Embryonic facial prominence (tissue), 1 donor: ENCODE measurements at regions not wholly inside any gene's neighbourhood (a gene's known extent, or its start where the extent isn't known, plus 50 kb on each side); places are given as distances from the start of the nearest gene placed in this dataset.
"Not testable (repeated sequence)": the region's sequence is repeated elsewhere in the genome, so short reads cannot be mapped to it uniquely, and the experiment has no call there.

Experiments
- DNase-seq: peaks from one replicate; pipeline ENCODE4 v3.0.0-alpha.2; 2016; ENCODE audit errors: extremely low spot score

DNA sequence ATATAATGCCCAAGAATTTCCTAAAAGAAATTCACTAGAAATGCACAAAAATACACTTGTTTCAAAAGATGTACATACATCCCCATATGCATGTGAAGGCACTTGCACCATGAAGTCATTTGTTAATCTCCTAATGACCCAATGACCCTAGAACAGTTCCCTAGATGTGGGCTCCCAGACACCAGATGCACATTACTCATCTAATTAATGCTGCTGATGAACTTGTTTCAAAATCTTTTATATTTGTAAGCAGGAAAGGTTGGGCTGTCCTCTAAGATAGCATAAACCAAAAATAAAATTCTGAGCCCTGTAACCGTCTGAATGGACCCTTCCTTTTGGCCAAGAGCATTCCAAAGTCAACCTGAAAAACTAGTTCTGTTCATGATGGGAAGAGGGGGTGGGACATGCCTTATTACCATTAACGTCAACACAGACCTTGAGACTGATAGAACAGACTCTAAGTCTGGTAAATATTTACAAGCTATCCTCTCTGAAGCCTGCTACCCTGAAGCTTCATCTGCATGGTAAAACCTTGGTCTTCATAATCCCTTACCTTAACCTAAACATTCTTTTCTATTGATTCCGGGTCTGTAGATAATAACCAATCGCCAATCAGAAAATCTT is 91.0 kb upstream of the DAPK1 start:
- DNase-seq: no peak

DNA sequence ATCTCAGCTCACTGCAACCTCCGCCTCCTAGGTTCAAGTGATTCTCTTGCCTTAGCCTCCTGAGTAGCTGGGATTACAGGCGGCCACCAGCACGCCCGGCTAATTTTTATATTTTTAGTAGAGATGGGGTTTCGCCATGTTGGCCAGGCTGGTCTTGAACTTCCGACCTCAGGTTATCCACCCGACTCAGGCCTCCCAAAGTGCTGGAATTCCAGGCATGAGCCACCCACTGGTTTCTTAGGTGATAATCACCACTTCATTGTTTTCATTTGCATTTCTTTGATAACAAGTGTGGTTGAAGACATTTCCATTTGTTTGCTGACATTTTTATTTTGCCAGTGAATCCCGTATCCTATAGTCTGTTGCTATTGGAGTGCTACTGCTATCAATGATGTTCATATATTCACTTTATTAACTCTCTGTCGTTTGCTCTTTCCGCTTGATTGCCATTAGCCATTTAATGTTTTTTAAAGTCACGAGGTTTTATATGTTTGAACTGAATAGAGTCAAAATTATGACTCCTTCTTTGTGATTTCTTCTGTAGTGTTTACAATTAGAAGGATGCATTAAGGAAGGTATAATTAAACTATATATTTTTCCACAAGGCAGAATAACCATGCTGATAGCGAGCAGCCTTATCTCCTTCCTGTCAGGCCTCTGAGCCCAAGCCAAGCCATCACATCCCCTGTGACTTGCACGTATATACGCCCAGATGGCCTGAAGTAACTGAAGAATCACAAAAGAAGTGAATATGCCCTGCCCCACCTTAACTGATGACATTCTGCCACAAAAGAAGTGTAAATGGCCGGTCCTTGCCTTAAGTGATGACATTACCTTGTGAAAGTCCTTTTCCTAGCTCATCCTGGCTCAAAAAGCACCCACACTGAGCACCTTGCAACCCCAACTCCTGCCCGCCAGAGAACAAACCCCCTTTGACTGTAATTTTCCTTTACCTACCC is 87.3 kb upstream of the DAPK1 start:
- DNase-seq: not testable (repeated sequence)

DNA sequence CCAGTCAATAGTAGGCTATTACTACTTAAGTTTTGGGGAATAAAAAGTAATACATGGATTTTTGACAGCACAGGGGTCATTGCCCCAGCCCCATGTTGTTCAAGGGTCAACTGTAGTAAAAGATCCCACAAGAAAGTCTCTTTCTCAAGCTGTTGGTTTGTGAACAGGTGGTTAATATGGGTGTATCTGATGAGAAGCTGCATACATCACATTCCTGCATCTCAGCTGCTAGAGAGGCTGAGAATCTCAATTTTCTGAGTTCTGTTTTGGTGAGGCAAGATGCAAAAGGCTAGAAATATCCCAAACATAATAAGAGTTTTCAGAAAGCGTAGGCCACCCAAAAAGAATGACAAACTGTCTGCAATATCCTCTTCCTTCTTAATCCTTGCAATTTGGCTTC is 76.8 kb upstream of the DAPK1 start:
- DNase-seq: no peak

DNA sequence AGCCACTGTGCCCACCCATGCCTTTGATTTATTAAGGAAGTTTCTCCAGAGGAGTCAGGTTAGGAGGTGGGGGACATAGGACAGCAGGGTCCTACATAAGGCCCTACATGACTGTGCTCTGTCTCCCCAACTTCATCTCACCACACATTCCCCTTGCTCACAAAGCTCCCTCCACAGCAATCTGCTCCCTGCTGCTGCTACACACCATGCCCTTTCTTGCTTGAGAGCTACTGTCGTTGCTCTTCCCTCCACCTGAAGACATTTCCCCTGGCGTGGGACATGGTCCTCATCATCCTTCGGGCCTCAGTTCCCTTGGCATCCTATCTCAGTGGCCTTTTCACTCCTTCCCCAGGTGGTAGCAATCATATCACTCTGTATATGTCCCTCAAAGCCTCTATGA is 75.9 kb upstream of the DAPK1 start:
- DNase-seq: no peak

DNA sequence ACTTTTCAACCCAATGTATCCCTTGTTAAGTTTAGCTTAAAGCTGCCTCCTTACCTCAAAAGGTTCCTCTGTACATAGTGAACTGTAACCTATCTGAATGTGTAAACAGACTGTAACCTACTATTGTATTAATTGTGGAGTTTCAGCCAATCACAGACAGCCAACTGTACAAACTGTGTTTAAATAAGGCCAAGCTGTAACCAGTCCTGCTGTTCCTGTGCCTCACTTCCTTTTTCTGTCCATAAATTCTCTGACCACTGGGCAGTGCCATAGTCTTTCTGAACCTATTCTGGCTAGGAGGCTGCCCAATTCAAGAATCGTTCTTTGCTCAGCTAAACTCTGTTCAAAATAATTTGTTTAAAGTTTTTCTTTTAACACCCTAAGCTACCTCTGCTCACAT is 74.7 kb upstream of the DAPK1 start:
- no peak for DNase-seq

DNA sequence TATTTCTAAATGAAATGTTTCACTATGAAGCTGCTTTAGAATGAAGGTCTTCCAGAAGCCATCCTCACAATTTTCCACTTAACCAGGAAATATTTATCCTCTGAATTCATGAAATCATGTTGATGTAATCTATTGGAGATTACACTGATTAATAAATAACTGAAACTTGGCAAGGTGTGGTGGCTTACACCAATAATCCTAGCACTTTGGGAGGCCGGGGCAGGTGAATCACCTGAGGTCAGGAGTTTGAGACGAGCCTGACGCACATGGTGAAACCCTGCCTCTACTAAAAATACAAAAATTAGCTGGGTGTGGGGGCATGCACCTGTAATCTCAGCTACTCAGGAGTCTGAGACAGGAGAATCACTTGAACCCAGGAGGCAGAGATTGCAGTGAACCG is 73.8 kb upstream of the DAPK1 start:
- DNase-seq: not testable (repeated sequence)

DNA sequence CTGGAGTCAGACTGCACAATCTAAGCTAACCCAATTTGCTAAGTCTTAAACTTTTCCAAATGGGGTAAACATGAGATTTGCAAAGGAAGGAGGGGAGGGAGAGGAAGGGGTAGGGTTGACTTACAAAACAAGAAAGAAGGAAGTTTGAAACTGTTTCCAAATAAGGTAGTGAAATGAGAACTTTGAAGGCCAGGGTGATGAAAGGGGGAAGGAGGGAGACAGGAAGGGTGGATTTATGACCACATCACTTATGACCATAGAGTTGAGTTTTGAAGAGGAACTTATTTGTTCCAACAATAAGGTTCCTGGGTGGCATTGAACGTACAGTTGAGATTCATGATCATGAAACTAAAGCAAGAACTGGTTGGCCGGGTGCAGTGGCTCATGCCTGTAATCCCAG is 72.5 kb upstream of the DAPK1 start:
- no peak for DNase-seq

DNA sequence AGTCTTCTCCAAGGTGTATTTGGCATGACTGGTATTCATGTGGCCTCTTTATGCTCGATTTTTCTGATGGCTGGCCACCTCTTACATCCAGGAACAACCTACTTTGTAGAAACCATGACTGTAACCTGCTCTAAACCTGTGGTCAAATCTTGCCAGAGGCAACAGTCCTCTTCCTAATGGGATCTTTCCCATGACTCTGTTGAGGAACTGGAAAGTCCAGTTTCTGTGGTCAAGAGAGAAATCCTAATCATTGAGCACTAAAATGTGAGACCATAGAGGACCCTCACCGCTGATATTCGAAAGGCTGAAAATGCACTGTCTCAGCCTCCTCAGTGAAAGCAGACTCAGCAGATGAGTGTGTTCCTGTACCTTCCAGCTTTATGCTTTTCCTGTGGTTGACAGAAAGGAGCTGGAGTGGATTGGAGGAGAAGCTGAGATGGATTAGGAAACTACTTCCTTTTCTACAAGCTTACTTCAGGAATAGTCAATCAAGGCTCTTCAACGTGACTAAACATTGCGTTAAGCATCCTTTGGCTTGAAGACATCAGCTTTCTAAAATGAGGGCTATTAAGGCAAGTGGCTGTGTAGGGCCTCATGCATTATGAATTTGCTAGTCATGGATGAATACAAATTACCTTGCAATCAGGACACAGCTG is 69.7 kb upstream of the DAPK1 start:
- DNase-seq: no peak

DNA sequence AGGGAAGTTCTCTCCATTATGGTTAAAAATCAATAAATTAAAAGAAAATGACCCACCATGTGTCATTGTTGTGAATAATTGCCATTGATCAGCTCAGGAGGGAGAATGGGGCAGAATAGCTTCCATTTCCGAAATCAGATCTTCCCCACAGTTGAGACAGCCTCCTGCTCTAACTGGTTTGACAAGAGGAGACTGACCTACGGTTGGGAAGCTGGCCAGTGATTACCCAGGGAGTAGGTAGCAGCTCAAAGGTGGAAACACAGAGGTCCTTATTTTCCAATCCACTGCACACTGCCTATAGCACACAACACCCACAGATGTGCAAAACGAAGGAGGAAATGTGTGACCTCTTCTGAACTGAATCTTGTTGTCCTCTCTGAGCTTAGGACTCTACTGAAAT is 69.0 kb upstream of the DAPK1 start:
- DNase-seq: no peak

DNA sequence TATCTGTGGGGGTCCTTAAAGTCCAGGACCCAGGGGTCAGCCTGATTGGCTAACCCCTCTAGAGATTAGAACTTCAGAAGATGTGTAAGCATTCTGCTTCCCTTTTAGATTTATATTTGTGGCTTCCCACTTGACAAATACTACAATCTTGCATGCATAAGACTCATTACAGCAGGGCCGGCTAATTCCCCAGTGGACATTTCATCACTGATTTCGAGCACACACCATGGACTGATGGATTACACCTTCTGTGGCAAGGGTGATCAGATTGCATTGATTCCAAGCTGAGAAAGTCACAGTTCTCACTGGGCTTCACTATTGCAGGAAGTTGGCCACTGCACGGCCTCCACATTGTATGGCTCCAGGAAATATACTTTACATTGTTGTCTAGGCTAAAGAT is 65.8 kb upstream of the DAPK1 start:
- DNase-seq: no peak

DNA sequence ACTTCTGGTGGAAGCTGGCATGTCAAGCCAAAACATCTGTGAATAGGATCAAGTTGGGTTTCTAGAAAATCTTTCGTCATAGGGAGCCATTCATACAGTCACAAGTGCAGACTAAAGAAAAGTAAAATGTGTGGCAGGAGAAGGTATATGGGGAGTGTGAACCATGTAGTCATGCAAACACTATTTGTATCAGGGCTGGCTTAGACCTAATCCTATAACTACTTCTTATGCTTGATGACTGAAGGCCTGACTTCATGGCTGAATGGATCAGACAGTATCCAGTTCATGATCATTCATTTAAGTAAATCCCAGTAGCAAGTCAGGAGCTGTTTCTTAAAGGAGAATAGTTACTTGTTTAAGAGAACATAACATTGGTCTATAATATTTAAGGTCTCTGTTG is 63.8 kb upstream of the DAPK1 start:
- no peak for DNase-seq

DNA sequence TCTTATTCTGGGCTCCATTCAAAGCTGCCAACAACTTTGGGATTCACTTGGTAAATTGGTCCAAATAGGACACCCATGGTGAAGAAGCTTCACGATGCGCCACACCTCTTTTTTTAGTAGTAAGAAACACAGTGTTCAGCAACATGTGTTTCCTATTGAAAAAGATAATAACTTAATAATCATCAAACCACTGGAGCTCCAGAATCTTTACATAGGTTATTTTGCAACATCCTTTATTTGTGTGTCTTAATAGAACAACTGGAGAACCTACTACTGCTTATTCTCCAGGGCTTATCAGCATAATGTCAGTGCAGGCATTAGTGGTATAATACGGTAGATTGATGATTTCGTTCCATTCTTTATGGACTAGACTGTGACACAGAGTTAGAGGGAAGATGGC is 63.3 kb upstream of the DAPK1 start:
- no peak for DNase-seq

DNA sequence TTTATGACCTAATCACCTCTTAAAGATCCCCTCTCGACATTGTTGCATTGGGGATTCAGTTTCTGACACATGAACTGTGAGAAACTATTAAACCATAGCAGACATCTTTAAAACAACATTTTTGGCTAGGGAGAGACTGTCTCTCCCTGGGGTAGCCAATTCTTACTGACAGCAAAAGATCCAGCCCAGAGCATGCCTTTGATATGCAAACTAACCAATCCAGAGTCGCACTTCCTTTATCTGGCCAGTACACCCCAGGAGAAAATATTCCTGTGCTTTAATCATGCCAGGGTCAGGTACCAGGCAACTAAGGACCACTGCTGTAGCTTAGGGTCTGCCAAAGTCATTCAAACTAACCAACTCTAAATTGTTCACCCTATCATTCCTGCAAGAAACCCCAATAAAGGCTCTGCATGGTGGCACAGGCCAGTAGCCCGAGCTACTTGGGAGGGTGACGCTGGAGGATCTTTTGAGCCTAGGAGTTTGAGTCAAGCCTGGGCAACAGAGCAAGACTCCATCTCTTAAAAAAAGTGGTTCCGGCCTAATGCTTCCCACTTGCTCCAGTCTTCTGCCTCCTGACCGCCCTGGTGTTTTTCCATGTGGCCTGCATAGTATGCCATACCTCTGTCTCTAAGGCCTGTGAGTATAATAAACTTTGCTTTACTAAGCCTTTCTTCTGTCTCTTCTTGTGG is 62.3 kb upstream of the DAPK1 start:
- no peak for DNase-seq

DNA sequence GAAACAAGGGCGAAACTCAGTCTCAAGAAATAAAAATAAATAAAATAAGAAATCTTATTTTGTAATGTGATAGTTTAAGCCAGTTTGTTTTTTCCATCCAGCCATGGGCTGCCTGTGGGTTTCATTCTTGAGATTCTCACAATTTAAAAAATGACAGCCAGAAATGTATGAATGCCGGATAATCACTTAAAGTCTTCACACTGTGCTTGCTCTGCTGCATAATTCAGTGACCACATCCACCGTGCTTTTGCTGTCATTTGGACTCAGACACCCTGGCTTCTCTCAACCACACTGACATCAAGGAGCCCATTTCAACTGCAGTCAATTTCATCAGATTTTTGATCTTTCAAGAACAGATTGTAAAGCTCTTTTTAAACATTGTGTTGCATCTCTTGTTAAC is 61.0 kb upstream of the DAPK1 start:
- DNase-seq: no peak

DNA sequence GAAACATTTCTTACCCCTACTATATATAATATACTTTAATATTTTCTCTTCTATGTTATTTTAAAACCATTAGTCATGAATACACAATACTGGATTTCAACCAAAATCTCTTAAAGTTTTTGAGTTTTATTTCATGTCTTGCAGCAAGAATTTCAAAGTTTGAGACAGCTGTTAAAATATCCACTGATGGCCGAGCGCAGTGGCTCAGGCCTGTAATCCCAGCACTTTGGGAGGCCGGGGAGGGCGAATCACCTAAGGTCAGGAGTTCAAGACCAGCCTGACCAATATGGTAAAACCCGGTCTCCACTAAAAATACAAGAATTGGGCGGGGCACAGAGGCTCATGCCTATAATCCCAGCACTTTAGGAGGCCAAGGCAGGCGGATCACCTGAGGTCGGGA is 59.7 kb upstream of the DAPK1 start:
- DNase-seq: no peak

DNA sequence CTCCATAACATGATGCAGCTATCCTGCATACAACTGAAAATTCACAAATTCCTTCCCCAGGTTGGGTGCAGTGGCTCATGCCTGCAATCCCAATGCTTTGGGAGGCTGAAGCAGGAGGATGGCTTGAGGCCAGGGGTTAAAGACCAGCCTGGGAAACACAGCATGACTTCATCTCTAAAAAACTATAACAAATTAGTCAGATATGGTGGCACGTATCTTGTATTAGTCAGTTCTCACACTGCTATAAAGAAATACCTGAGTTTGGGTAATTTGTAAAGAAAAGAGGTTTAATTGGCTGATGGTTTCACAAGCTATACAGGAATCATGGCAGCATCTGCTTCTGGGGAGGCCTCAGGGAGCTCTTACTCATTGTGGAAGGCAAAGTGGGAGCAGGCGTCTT is 56.4 kb upstream of the DAPK1 start:
- no peak for DNase-seq

DNA sequence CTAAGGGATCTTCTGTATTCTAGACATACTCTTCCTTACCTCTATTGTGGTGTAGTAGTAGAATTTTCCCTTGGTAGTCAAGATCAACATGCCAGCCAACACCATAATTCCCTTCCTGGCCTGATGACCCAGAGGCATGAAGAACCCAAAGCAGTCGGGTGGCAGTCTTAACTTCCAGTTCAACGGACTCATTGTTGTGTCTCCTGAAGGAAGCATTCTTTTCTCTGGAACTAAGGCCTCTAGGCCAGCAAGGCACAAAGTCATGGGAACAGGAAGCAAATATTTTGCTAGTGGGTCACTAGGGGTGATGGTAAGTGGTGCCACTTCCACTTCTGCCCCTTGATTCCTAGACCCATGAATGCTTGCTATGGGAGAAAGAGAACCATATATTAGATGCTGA is 55.2 kb upstream of the DAPK1 start:
- no peak for DNase-seq

DNA sequence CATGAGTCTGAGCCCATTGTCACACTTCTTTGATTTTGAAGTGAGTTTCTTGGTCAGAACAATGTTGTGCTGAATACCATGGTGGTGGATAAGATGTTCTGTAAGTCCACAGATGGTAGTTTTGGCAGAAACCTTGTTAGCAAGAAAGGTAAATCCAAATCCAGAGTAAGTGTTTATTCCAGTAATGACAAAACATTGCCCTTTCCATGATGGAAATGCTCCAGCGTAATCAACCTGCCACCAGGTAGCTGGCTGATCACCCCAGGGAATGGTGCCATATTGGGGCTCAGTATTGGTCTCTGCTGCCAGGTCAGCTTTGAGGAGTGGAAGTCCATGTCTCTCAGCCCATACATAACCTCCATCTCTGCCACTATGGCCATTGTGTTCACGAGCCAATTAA is 54.7 kb upstream of the DAPK1 start:
- no peak for DNase-seq

DNA sequence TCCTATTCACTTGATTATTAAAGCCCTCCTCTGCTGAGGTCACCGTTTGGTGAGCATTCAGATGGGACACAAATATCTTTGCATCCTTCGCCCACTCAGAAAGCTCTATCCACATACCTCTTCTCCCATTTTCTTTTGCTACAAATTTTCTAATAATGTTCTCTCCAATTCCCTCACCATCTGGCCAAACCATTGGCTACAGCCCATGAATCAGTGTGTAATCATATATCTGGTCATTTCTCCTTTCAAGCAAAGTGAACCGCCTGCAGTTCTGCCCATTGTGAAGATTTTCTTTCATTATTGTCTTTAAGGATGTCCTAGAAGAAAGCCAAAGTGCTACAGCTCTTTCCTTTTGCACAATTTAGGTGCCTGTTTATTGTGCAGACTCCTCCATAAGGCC is 54.2 kb upstream of the DAPK1 start:
- DNase-seq: no peak

DNA sequence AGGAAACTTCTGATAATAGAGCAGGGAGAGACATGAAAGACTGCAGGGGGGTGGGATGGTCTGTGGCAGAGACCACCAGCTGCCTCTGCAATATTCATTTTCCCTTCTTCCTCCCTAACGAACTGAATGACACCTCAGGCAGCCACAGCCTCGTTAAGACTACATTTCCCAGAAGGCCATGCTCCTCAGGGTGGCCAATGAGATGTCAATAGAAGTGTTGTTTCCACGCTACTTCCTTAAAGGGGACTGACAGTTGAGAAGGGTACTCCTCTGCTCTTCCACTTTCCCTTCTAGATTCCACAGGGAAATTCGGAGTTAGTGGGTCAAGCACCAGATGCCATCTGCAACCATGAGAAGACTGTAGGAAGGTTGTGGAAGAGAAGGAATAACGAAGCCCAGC is 52.0 kb upstream of the DAPK1 start:
- DNase-seq: no peak

DNA sequence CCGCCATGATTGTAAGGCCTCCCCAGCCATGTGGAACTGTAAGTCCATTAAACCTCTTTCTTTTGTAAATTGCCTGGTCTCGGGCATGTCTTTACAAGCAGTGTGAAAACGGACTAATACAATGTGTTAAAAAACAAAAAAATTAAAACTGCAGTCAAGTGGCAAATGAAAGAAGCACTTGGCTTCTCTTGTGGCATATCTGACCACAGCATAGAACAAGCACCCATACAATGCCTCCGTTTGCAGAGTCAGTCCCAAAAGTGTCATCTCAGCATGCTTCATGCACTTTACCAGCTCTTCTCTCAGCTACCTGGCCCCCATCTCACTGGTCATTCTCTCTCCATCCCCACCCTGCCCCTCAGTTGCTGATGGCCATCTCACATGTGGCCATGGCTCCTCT is 51.1 kb upstream of the DAPK1 start:
- no peak for DNase-seq
